Gastroesophageal sphincter (tissue), 3 donors: ENCODE measurements at regions not wholly inside any gene's neighbourhood (a gene's known extent, or its start where the extent isn't known, plus 50 kb on each side); places are given as distances from the start of the nearest gene placed in this dataset.

ENCODE experiments used
- POLR2A ChIP-seq, 2 donors: fragments of 450-650 bp; IDR thresholded peaks; one replicate each; pipeline ENCODE4 v1.6.1; 2017; ENCODE audit warnings: antibody characterized with exemption in 2 of 2, mild to moderate bottlenecking in 2 of 2, moderate library complexity in 1 of 2
- TF ChIP-seq, protein P1 (sequence below), 4 experiments: fragments of 200-600 bp in 2 of 4; fragments of 450-650 bp in 2 of 4; sonication (generic) in 1 of 4; IDR thresholded peaks; one replicate each; pipeline ENCODE4 v1.5.1; 2017 to 2019; ENCODE audit warnings: antibody characterized with exemption in 4 of 4, mild to moderate bottlenecking in 2 of 4, moderate library complexity in 2 of 4

- TF ChIP-seq, protein P1, sequence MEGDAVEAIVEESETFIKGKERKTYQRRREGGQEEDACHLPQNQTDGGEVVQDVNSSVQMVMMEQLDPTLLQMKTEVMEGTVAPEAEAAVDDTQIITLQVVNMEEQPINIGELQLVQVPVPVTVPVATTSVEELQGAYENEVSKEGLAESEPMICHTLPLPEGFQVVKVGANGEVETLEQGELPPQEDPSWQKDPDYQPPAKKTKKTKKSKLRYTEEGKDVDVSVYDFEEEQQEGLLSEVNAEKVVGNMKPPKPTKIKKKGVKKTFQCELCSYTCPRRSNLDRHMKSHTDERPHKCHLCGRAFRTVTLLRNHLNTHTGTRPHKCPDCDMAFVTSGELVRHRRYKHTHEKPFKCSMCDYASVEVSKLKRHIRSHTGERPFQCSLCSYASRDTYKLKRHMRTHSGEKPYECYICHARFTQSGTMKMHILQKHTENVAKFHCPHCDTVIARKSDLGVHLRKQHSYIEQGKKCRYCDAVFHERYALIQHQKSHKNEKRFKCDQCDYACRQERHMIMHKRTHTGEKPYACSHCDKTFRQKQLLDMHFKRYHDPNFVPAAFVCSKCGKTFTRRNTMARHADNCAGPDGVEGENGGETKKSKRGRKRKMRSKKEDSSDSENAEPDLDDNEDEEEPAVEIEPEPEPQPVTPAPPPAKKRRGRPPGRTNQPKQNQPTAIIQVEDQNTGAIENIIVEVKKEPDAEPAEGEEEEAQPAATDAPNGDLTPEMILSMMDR (IDR thresholded peaks at IDR 0.05), result no peak
- no peak for TF ChIP-seq POLR2A (IDR thresholded peaks at IDR 0.05)
These were observed 52.8 kb upstream of the GPC4 start for GRCh38 chrX:133468051-133468450.
